Islet precursor cell (in vitro differentiated cells): ENCODE measurements at regions not wholly inside any gene's neighbourhood (a gene's known extent, or its start where the extent isn't known, plus 50 kb on each side); places are given as distances from the start of the nearest gene placed in this dataset.

Source experiments
- DNase-seq: peaks from one replicate; pipeline ENCODE4 v3.0.0-alpha.2; 2018

DNA sequence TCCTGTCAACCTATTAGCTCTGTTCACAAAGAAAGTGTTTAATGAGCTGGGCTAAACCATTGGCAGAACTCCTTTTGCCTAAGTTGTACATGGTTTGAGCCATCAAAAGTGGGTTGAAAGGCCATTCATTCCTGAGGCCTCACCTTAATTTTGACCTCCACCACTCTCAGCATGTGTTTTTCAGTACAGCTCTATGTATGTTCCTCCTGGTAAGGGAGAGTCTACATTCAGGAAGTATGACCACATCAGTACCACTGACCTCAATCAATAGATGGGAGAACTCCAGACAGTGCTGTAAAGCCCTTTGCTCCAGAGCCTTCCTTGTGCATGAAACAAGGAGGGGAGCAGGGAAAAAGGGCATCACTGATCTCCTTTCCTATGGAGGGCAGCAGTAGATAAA lies 87.8 kb upstream of the CARD18 start:
- no peak for DNase-seq

DNA sequence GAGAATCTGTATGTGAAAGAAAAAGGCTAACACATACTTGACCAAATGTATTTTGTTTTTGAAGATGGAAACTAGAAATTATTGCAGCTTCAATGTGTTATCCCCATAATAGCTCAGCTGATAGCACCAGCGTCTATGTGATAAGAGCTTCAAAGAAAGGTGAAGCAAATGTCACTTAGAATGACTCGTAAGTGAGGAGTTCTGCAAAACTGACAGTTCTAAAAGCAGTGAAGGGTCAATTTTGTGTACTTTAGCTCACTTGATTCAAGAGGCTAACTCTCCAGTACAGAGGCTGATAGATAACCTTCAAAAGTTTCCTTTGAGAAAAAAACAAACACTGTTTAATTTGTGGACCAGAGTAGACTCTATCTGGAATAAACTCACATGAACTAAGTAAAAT lies 87.2 kb upstream of the CARD18 start:
- no peak for DNase-seq

DNA sequence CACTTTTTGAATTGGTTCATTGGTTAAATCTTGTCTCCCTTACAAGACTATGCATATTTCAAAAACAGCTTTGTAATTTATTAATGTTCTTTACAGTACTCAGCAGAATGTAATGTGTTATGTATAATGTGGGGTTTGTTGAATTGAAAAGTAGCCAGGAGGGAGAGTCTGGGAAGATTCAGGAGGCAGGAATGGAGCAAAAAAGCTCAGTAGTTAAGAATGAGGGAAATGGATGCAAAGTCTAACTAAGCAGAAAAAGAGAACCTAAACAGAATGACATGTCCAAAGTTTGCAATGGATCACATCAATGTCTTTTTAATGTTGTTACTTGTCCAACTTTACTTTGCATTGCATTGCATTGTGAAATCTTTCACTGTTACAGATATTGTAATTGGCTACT lies 86.5 kb upstream of the CARD18 start:
- no peak for DNase-seq

DNA sequence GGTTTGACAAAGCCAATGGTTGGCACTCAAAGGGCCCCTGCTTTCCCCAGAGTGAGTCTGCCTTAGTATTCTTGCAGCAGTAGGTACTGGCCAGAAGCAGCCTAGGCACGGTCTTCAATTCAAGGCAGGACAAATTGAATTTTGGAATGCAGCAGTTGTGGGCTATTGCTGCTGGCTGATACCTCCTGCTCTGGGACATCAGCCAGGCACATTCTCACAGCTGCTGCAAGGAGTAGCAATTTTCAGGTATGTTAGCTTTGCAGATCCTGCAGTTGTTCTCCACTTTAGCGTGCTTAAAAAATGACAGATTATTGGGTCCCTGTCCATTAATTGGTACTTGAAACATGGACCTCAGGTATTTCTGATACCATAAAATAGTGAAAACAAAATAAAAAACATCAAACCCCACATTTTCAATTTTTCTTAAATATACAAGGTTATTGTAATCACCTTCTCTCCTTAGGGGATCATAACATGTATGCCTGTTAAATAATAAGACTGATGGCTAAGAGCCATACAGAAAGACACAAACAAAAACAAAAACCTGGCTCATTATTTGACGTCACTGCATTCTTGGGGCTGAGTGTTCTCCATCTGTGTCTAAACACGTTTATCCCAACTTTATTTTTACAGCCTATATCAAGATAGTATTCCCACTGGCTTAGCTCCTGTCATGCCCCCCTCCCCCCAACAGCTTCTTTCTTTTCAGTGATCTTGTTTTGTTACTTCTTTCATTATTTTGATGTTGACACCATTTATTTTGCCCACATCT lies 85.1 kb upstream of the CARD18 start:
- DNase-seq = no peak

DNA sequence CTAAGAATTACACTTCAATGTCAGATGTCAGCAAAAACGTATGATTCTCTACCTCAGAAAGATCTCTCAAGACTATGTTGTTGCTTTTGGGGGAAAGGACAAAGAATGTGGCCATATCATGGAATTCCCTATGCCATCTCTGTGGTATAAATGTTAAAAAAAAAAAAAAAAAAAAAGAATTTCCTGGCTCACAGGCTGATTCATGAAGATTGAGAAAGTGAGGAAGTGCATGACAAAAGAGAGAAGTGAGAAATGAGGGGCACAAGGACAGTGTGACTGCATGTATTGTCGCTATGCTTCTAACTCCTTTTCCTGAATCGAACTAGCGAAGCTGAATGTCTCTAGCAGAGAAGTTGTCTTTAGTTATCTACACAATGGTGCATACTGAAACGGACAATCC lies 80.6 kb upstream of the CARD18 start:
- DNase-seq = no peak

DNA sequence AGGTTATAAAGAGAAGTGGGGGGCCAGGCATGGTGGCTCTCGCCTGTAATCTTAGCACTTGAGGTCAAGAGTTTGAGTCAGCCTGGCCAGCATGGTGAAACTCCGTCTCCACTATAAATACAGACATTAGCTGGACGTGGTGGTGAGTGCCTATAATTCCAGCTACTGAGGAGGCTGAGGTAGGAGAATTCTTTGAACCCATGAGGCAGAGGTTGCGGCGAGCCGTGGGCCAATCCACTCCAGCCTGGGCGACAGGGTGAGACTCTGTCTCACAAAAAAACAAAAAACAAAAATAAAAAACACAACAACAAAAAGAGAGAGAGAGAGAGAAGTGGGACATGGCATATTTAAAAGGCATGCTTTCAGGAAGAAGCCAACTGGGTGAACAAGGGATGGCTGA lies 80.1 kb upstream of the CARD18 start:
- no peak for DNase-seq

DNA sequence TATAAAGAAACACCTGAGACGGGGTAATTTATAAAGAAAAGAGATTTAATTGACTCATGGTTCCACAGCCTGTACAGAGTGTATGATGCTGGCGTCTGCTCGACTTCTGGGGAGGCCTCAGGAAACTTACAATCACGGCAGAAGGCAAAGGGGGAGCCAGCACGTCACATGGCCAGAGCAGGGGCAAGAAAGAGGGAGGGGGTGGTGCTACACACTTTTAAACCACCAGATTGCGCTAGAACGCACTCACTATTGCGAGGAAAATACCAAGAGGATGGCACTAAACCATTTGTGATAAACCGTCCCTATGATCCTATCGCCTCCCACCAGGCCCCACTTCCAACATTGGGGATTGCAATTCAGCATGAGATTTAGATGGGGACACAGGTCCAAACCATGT lies 79.7 kb upstream of the CARD18 start:
- DNase-seq = no peak

DNA sequence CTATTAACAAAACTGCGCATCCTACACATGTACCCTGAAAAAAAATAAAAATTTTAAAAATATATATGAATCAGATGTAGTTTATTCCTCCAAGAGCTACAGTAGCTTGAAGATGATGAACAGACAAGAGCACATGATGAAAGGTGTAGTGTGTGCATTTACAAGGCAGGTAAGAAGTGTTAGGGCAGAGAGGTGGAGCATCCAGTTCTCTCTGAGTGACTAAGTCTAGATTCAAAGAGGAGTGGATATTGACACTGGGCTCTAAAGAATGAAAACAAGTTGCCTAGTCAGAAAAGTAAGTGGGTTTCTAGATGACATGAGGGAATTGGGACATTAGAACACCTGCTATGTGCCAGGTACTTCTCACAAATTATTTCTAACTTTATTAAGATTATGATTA lies 76.0 kb upstream of the CARD18 start:
- no peak for DNase-seq

DNA sequence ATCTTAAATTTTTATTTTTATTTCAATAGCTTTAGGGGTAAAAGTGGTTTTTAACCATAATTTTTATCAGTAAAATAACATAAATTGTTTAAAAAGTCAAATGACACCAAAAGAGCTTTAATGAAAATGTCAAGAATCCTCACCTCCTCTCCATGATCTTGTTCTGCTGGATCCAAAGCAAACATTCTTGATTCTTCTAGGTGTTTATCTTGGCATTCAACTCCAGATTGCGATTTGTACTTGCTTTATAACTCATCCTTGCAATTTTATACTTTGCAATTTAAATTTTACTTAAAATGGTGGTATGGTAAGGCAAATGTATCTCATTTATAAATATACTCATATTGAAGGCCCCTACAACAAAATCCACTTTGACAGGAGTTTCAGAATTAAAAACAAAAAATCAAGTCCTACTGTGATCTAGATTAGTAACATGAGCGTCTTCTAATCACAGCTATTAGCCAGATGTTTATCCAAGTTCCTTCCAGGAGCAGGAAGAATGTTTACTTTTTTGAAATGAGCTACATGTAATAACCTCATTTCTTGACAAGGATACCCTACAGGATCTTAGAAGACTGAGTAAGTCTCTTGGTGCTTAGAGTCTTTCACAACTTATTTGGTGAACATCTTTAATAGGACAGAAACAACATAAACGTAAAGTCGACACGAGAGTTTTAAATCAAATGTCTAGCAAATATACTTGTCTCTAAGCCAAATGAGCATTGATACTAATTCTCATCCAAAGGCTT lies 72.4 kb upstream of the CARD18 start:
- DNase-seq = no peak

DNA sequence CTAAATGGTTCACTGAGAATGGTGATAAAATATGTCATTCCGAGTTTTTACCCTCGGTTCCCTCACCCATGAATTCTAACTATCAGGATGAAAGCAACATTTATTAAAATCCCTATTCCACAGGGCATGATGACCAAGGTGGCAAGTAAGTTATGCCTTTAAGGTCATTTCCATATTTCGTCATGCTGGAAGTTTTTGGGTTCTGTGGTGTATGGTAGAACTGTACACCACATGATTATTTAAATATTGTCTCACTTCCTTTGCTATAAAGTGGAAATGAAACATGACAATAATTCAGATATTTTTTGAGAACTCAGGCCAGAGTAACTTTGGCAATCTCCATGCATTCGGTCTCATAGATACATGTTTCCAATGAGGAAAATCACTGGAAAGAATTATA lies 68.5 kb upstream of the CARD18 start:
- no peak for DNase-seq

DNA sequence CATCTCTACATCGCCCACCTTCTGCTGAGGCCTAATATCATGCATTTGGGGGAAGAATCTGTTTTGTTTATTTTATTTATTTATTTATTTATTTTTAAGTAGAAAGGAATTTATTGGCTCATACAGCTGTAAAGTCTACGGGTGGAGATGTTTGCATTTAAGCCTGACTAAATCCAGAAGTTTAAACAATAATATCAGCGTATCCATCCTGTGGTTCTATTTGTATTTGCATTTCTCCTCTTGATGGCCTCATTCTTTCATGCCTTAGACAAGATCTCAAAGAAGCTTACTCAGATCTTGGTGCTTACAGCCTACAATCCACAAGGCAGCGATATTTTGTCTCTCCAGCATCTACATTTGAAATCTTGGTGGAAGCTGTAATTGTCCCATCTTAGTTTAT lies 67.1 kb upstream of the CARD18 start:
- DNase-seq = no peak

DNA sequence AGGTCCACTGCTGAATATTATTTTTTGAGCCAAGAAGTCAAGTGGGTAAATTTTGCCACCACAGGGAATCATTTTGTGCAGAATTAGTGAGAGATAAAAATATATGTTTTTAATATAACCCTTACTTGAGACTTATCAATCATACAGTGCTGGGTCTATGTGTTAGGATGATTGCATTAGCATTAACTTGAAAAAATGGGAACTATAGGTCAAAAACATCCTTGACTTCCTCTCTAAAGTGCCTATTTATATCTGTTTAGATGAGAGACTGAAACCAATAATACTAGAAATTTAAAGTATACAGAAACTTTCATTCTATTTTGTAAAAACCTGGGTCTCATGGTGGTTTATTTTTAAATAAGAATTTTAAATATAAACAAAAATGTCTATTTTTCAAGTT lies 65.1 kb upstream of the CARD18 start:
- DNase-seq = no peak

DNA sequence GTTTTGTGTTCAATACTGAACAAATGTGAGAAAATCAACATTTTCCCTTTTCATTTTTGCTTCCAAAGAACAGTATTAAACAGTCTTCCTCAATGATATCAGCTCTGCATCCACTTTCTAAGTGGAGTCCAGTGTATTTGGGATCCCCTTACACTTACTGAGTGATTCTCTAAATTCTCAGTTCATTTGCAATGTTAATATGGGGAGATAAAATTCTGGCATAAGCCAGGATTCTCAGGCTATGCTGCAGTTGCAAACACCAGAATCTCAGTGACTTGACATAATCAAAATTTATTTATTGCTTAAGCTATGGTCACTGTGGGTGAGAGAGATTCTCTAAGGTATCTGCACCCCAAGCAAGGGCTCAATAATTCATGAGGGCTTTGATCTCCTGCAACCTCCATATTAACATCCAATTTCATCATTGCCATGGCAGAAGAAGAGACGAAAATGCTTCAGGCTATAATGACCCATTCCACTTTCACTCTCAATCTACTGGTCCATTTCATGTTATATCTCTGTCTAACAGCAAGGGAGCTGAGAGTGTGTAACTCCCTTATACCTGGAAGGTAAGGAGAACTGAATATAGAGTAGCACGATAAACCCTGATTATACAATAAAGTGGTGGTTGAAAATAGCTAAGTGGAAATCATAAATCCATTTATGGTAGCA lies 64.1 kb upstream of the CARD18 start:
- DNase-seq = no peak

DNA sequence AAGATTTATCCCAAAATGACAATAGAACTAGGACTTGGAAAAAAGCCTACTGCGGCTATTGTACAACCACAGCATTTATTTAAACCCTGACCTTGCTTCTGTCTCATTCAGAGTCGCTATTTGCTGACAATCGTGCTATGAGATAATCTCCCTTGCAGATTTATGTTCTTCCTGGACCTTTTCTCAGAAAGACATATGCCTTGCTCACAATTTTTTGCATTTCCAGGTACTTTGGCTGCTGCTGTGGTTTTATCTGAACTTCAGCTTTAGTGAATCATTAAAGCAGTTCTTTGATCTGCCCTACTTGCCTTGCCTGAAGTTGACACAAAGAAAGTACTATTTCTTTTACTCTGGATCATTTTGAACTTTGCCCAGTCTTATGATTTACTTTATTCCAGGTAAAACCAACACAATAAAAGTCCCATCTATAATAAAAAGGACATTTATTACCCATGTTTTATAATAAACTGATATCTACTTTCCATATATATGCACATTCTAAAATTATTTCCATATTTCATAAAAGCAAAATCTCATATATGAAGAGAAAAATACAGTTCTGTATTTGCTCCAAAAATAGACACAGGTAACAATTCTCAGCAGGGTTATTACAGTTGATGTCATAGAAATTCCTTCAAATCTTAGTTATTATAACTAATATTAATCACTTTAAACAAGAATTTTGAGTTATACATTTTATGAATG lies 63.4 kb upstream of the CARD18 start:
- no peak for DNase-seq

DNA sequence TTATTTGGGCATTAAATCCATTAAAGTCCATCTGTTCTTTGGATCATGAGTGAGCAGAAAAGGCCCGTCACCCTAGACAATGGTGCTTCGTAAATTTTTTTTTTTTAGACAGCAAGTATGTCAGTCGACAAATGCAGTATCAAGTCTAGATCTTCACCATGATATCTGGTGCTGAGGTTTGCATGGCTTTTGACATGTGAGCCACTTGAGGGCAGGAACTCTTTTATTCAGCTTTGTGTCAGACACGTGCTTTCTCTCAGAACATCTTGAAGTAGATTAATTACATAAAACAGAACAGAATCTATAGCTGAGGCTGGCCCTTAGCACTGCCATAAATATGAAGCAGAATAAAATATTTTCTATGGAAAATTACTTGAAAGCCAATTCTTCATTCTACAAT lies 62.9 kb upstream of the CARD18 start:
- no peak for DNase-seq

DNA sequence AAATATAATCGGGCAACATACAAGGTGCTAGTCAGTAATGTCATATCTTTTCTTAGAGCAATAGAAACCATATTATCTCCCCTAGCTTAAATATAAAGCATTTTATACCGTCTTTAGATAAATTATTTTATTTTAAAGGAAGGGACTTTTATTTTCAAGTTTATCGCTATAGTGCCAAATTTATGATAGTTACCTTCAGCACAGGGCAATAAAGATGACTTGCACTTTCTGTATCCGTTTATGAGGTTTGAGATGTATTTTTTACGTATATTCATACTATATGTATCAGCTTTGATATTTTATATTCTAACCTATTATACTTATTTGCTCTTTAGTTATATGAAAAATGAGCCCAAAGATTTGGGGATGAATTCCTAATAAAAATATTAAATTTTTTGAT lies 61.6 kb upstream of the CARD18 start:
- DNase-seq = no peak

DNA sequence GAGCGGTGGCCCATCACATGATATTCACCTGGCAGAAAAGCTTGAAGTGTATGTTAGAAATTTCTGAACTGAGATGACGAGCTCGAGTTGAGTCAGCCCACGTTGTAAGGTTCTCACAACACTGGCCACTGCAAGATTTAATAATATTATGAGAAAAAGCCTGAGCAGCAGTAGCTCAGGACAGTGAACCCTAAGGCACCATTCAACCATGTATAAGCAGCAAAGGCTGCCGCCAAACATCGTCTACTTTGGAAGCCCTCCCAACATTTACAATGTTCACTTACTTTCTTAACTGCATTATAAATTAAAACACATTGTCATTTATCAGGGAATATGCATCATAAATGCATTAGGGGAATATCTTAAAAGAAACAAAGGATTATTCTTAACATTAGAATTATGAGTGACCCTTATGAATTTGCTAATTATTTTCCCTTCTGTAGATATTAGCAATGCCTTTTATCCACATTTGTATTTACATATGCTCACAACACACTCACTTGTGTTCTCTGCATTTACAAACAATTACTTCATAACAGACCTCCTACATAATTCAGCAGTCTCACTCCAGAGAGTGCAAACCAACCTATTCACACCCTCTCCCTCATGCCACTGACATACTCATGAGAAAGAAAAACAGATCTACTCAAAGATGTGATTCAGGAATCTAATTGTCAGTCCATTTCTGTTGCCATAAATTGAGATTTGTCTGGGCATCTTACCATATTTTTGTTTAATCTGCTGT lies 57.7 kb upstream of the CARD18 start:
- DNase-seq = no peak

DNA sequence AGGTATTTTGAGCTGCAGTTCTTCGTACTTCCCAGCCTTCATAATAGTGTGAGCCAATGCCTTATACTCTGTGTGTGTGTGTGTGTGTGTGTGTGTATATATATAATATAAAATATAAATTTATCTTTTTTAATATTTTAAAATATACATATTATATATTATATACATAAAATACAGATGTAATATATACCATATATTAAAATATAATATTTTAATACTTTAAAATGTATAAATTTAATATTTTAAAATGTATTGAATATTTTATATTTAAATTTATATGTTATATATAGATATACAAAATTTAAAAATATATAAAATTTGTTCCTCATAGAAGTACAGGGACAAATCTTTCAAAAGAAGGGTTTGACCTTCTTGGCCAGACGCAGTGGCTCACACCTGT lies 53.7 kb upstream of the CARD18 start:
- no peak for DNase-seq

DNA sequence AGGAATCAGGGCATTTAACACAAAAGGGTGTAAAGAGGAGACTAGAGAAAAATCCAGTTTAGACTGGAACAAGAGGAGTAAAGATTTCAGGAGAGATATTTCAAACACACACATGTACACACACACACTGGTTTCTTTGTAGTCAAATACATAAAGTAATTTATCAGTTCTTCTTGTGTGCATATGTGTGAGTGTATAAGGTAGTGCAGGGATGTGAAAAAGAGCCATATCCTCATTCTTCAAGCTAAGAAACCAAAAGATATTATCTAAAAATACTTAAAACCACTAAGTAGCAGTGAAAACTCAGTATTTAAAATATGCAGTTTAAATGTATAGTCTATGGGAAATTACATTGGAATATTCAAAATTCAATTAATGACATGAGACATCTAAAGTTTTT lies 52.5 kb upstream of the CARD18 start:
- DNase-seq = no peak

DNA sequence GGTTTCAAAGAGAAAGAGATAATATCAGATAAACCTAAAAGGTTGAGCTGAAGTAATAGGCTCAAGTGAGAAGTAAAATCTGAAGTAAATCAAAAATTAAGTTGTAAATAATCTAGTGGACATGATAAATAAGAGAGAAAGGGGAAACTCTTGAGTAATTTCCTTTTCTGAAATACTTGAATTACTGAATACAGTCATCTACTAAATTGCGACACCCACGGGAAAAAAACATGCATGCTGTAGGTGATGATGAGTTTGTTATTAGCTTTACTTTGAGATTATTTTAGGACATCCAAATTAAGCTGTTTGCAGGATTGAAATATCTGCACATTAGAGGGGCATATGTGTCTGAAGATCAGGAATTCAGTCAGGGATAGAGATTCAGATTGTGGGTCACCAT lies 50.0 kb upstream of the CARD18 start:
- DNase-seq = no peak
